HepG2 (cell line): ENCODE measurements at regions not wholly inside any gene's neighbourhood (a gene's known extent, or its start where the extent isn't known, plus 50 kb on each side); places are given as distances from the start of the nearest gene placed in this dataset.

Experiments used
- GABPA ChIP-seq, 2 experiments: IDR thresholded peaks; 2 replicates each; pipeline ENCODE4 v1.6.1; 2011 to 2016; ENCODE audit warnings: low read depth in 2 of 2, low read length in 1 of 2, missing biosample characterization in 1 of 2, missing genetic modification characterization in 1 of 2
- RELA ChIP-seq: sonication (generic); formaldehyde crosslinking; IDR thresholded peaks from 2 replicates; pipeline ENCODE4 v1.4.0; 2020; ENCODE audit warnings: missing genetic modification reagents
- REST ChIP-seq, 2 experiments: IDR thresholded peaks; 2 replicates each; pipeline ENCODE4 v1.6.1; 2011 to 2012; ENCODE audit warnings: low read length in 2 of 2, borderline replicate concordance in 1 of 2, low read depth in 1 of 2, mild to moderate bottlenecking in 1 of 2, moderate library complexity in 1 of 2
- ZNF101 ChIP-seq: sonication (generic); formaldehyde crosslinking; IDR thresholded peaks from 2 replicates; pipeline ENCODE4 v1.4.0; 2020; ENCODE audit warnings: mild to moderate bottlenecking, low read depth, missing genetic modification reagents, borderline replicate concordance
- ZNF281 ChIP-seq: sonication (generic); formaldehyde crosslinking; IDR thresholded peaks from 2 replicates; pipeline ENCODE4 v1.4.0; 2020; ENCODE audit warnings: missing genetic modification reagents, borderline replicate concordance
- ZNF556 ChIP-seq: sonication (generic); formaldehyde crosslinking; IDR thresholded peaks from 2 replicates; pipeline ENCODE4 v1.4.0; 2020; ENCODE audit warnings: mild to moderate bottlenecking, missing genetic modification reagents, borderline replicate concordance
- TF ChIP-seq, protein P1 (sequence below): sonication (generic); formaldehyde crosslinking; IDR thresholded peaks from one replicate; pipeline ENCODE4 v1.5.1; 2020; ENCODE audit warnings: mild to moderate bottlenecking, missing genetic modification reagents; ENCODE audit errors: not compliant biosample characterization

- no peak for TF ChIP-seq REST (IDR thresholded peaks at IDR 0.05; ENCODE audit: borderline replicate concordance in 1 of 2, low read depth in 1 of 2, low read length in 2 of 2)
- TF ChIP-seq RELA (CRISPR knock-in tag), result no peak
- no peak for TF ChIP-seq ZNF101 (CRISPR knock-in tag)
- TF ChIP-seq GABPA (IDR thresholded peaks at IDR 0.05; ENCODE audit: low read depth, low read length), result no peak
- no peak for TF ChIP-seq GABPA (CRISPR knock-in tag; IDR thresholded peaks at IDR 0.05; ENCODE audit: low read depth)
- TF ChIP-seq, protein P1, sequence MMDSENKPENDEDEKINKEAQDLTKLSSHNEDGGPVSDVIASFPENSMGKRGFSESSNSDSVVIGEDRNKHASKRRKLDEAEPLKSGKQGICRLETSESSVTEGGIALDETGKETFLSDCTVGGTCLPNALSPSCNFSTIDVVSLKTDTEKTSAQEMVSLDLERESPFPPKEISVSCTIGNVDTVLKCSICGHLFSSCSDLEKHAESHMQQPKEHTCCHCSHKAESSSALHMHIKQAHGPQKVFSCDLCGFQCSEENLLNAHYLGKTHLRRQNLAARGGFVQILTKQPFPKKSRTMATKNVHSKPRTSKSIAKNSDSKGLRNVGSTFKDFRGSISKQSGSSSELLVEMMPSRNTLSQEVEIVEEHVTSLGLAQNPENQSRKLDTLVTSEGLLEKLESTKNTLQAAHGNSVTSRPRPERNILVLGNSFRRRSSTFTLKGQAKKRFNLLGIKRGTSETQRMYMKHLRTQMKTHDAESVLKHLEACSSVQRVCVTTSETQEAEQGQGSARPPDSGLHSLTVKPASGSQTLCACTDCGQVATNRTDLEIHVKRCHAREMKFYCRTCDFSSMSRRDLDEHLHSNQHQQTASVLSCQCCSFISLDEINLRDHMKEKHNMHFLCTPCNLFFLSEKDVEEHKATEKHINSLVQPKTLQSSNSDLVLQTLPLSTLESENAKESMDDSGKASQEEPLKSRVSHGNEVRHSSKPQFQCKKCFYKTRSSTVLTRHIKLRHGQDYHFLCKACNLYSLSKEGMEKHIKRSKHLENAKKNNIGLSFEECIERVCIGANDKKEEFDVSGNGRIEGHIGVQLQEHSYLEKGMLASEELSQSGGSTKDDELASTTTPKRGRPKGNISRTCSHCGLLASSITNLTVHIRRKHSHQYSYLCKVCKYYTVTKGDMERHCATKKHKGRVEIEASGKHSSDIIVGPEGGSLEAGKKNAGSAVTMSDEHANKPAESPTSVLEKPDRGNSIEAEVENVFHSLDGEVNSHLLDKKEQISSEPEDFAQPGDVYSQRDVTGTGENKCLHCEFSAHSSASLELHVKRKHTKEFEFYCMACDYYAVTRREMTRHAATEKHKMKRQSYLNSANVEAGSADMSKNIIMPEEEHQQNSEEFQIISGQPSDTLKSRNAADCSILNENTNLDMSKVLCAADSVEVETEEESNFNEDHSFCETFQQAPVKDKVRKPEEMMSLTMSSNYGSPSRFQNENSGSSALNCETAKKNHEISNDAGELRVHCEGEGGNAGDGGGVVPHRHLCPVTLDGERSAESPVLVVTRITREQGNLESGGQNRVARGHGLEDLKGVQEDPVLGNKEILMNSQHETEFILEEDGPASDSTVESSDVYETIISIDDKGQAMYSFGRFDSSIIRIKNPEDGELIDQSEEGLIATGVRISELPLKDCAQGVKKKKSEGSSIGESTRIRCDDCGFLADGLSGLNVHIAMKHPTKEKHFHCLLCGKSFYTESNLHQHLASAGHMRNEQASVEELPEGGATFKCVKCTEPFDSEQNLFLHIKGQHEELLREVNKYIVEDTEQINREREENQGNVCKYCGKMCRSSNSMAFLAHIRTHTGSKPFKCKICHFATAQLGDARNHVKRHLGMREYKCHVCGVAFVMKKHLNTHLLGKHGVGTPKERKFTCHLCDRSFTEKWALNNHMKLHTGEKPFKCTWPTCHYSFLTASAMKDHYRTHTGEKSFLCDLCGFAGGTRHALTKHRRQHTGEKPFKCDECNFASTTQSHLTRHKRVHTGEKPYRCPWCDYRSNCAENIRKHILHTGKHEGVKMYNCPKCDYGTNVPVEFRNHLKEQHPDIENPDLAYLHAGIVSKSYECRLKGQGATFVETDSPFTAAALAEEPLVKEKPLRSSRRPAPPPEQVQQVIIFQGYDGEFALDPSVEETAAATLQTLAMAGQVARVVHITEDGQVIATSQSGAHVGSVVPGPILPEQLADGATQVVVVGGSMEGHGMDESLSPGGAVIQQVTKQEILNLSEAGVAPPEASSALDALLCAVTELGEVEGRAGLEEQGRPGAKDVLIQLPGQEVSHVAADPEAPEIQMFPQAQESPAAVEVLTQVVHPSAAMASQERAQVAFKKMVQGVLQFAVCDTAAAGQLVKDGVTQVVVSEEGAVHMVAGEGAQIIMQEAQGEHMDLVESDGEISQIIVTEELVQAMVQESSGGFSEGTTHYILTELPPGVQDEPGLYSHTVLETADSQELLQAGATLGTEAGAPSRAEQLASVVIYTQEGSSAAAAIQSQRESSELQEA (CRISPR knock-in tag), result no peak
- TF ChIP-seq ZNF281 (CRISPR knock-in tag), result no peak
- no peak for TF ChIP-seq ZNF556 (CRISPR knock-in tag)
- TF ChIP-seq, all 625 proteins: peak for 0
Observed at GRCh38 chr10:33660329-33660728, 325.9 kb upstream of the NRP1 start (continued).
